ENCODE measurements at regions not wholly inside any gene's neighbourhood (a gene's known extent, or its start where the extent isn't known, plus 50 kb on each side); places are given as distances from the start of the nearest gene placed in this dataset.
"Not testable (repeated sequence)": the region's sequence is repeated elsewhere in the genome, so short reads cannot be mapped to it uniquely, and the experiment has no call there.

- not testable (repeated sequence) for TF ChIP-seq YY1 (IDR thresholded peaks at IDR 0.05; ENCODE audit: low read depth, low read length); NRF1 (conservative IDR thresholded peaks at IDR 0.05; ENCODE audit: low read depth, low read length); EED (IDR thresholded peaks at IDR 0.05; ENCODE audit: low read depth); POLR2A (IDR thresholded peaks at IDR 0.05; ENCODE audit: low read depth, low read length)
Observed at GRCh38 chr15:31647337-31647826, 320.7 kb downstream of the KLF13 start.

Data from GM12878 (cell line).